Activated naive CD4-positive, alpha-beta T cell treated with anti-CD3 and anti-CD28 coated beads, Interleukin-2, amount 50 U/mL, for 72 hours (primary cell): ENCODE measurements at regions not wholly inside any gene's neighbourhood (a gene's known extent, or its start where the extent isn't known, plus 50 kb on each side); places are given as distances from the start of the nearest gene placed in this dataset.
"Not testable (repeated sequence)": the region's sequence is repeated elsewhere in the genome, so short reads cannot be mapped to it uniquely, and the experiment has no call there.

Source experiments
- ATAC-seq, 2 donors: fragments of 150-1000 bp; cut with Tn5 transposase; 2 replicates each; pipeline ENCODE4 v1.10.0; 2021; ENCODE audit warnings: mild to moderate bottlenecking in 2 of 2, moderate library complexity in 2 of 2
- DNase-seq, 2 donors: peaks; one replicate each; pipeline ENCODE4 v3.0.0; 2021 to 2022; ENCODE audit warnings: low spot score in 2 of 2
- H3K27ac Mint-ChIP-seq, 2 donors: one replicate each; pipeline ENCODE4 v1.8.0; 2022; ENCODE audit warnings: mild to moderate bottlenecking in 2 of 2, mixed read lengths in 2 of 2
- H3K36me3 Mint-ChIP-seq, 2 donors: one replicate each; pipeline ENCODE4 v1.8.0; 2022; ENCODE audit warnings: mixed read lengths in 2 of 2
- H3K9me3 Mint-ChIP-seq, 2 donors: one replicate each; pipeline ENCODE4 v1.8.0; 2022; ENCODE audit warnings: mixed read lengths in 2 of 2

- DNase-seq (no peak), ATAC-seq (no peak)
- Mint-ChIP-seq H3K36me3 (no peaks in the 10 kb centered on the region), H3K9me3 (peaks cover 9 to 13% of the 10 kb centered on the region in 2 donors), H3K27ac (no peak overlapping the region)
Measured at GRCh38 chr3:161894657-161895056, 398.0 kb downstream of the OTOL1 start.

- DNase-seq (no peak), ATAC-seq (no peak)
- no peaks in the 10 kb centered on the region for H3K36me3 Mint-ChIP-seq
- no peak overlapping the region for H3K27ac Mint-ChIP-seq
- H3K9me3 Mint-ChIP-seq: peaks cover 4 to 6% of the 10 kb centered on the region in 2 donors
Measured at GRCh38 chr3:161905520-161906132, 409.0 kb downstream of the OTOL1 start.

DNA sequence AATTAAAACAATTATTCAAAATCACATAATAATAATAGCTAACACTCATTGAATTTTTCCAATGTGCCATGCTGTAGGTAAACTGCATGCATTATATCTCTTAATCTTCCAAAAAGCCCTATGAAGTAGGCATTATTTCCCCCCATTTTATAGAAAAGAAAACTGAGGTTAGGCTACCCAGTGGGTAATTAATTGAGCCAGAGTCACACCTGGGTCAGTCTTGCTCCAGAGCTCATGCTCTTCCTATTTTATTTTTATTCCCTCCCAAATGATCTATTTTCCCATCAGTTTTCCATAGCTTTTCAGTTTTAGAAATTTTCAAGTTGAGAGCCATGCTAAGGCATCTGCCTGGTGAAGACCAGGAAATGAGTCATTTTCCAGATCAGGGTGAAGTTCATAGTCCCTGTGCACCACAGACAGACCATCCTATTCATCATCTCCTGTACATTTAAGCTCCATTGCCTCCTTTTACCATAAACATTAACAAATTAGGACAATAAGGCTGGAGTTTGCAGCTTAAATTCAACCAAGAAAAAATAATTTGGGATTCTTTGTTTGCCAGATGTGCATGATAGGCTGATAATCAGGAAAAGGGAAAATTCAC is 417.3 kb downstream of the OTOL1 start:
- no peaks in the 10 kb centered on the region for H3K9me3 Mint-ChIP-seq
- DNase-seq (no peak), ATAC-seq (no peak)
- H3K27ac Mint-ChIP-seq: no peak overlapping the region
- H3K36me3 Mint-ChIP-seq: no peaks in the 10 kb centered on the region

DNA sequence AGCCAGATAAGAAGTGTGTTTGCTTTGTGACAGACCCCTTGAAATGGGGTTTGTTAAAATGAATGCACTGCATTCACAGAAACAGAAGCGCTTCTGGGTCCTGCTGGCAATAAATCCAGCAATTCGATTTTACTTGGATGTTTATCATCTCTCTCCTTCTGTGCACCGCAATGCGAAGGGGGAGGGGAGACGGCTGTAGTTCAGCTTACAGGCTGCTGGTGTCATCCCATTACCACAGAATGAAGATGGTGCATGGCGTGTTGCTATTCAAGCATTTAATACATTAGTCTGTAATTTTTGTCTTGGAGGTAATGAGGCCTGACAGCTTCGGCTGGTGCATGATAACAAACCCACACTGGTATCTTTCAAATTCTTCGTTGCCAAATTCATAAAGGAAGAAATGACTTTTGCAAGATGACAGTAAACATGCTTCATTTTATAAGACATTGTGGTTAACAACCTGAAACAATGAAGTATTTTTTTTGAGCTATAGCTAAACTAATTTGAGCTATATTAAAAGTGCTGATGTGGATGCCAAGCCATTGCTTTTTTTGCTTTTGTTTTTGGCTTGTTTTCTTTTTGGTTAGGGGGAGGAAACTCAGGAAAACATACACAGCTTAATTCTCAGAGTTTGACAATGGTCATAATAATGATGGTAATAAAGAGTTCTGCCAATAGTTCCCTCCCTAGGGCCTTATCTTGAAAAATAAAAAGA is 418.3 kb downstream of the OTOL1 start:
- H3K36me3 Mint-ChIP-seq: no peaks in the 10 kb centered on the region
- no peak overlapping the region for H3K27ac Mint-ChIP-seq
- ATAC-seq (no peak), DNase-seq (no peak)
- H3K9me3 Mint-ChIP-seq: peaks cover 0 to 2% of the 10 kb centered on the region in 2 donors

- no peak for DNase-seq
- H3K36me3 Mint-ChIP-seq: no peaks in the 10 kb centered on the region
- no peak overlapping the region for H3K27ac Mint-ChIP-seq
- ATAC-seq: no peak
- H3K9me3 Mint-ChIP-seq: peaks cover 0 to 6% of the 10 kb centered on the region in 2 donors
Measured at GRCh38 chr3:161915418-161915750, 418.8 kb downstream of the OTOL1 start.

GRCh38 chr3:161920196-161920595 is 423.6 kb downstream of the OTOL1 start:
- ATAC-seq: no peak
- Mint-ChIP-seq H3K9me3 (peaks cover 7 to 13% of the 10 kb centered on the region in 2 donors), H3K27ac (no peak overlapping the region), H3K36me3 (peaks cover 0 to 1% of the 10 kb centered on the region in 2 donors)
- no peak for DNase-seq

DNA sequence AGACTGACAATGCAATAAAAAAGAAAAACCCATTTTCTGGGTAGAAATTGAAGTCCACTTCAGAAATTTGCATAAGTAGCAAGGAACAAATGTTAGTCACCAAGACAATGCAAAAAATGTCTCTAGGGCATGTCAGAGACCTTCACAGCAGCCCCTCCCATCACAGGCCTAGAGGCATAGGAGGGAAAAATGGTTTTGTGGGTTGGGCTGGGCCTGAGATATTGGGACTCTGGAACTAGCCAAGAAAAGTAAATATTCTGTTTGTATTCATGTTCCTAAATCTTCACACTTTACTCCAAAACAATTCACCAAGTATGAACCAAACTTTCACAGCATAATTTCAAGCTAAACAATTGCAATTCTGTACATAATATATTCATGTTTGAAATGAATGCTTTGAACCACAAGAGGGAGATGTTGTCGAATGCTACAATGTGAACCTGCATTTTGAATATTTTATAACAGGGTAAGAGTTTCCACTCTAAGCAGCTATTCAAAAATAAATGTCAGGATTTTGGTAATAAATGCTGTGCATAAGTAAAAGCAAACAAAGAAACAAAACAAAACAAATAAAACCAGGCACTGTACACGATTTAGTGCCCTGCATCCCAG is 429.2 kb downstream of the OTOL1 start:
- H3K27ac Mint-ChIP-seq: no peak overlapping the region
- peaks cover 13 to 17% of the 10 kb centered on the region in 2 donors for H3K9me3 Mint-ChIP-seq
- peaks cover 0 to 9% of the 10 kb centered on the region in 2 donors for H3K36me3 Mint-ChIP-seq
- DNase-seq (no peak), ATAC-seq (no peak)

DNA sequence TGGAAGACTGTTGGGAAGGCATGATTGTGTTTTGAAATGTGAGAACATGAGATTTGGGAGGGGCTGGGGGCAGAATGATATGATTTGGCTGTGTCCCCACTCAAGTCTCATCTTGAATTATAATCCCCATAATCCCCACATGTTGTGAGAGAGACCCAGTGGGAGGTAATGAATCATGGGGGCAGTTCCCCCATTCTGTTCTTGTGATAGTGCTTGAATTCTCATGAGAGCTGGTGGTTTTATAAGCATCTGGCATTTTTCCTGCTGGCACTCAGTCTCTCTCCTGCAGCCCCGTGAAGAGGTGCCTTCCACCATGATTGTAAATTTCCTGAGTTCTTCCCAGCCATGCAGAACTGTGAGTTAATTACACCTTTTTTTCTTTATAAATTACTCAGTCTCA is 430.5 kb downstream of the OTOL1 start:
- Mint-ChIP-seq H3K36me3 (peaks cover 0 to 9% of the 10 kb centered on the region in 2 donors), H3K27ac (no peak overlapping the region), H3K9me3 (peaks cover 8 to 10% of the 10 kb centered on the region in 2 donors)
- ATAC-seq (no peak), DNase-seq (no peak)

DNA sequence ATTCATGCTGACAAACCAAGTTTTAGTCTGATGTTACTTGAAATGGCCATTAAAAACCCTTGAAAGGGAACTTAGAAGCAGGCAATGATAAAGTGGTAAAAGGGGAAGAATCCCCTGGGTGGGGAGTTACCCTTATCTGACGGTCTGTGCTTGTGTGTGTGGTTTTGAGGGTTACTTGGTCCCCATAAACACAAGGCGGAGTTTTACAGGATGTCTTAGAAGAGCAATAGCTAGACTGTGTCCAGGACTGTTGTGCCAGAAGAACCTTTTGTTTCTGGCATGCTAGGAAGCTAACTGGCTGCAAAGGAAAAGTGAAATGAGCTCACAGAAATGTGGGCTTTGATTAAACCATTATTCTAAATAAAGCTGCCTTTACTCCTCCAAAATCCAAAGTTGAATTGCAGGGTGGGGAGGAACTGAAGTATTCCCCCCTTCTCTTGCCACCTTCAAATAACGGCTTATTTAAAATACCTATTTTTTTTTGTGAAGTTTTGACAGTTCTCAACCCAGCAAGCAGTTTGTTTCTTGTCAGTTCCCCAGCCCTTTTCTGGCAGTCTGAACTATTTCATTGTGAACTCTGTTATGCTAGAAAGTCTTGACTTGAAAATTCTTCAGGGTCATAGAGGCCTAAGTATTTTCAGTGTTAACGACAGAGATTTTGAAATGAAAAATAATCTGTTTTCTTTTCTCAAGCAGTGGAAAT is 443.5 kb downstream of the OTOL1 start:
- DNase-seq: no peak
- H3K9me3 Mint-ChIP-seq: peaks cover 9 to 17% of the 10 kb centered on the region in 2 donors
- no peak for ATAC-seq
- H3K27ac Mint-ChIP-seq: no peak overlapping the region
- H3K36me3 Mint-ChIP-seq: no peaks in the 10 kb centered on the region

DNA sequence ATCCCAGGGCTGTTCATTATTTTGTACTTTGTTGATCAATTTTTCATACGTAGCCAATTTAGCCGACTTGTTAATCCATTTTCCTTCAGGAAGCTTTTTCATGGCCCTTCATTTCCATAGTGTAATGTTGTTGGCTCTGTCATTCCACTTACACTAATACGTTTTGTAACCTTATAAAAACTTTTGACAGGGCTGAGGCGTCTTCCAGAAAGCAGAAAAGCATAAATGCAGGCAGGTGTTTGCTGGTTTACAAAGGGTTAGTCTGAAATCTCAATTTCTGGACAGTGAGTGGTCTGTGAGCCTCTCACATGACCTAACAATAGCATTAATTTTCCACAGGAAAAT is 444.0 kb downstream of the OTOL1 start:
- H3K36me3 Mint-ChIP-seq: no peaks in the 10 kb centered on the region
- DNase-seq: no peak
- no peak for ATAC-seq
- H3K9me3 Mint-ChIP-seq: peaks cover 8 to 12% of the 10 kb centered on the region in 2 donors
- no peak overlapping the region for H3K27ac Mint-ChIP-seq

- Mint-ChIP-seq H3K9me3 (peaks cover 7 to 11% of the 10 kb centered on the region in 2 donors), H3K36me3 (no peaks in the 10 kb centered on the region), H3K27ac (no peak overlapping the region)
- no peak for ATAC-seq
- no peak for DNase-seq
Measured at GRCh38 chr3:161941891-161942290, 445.3 kb downstream of the OTOL1 start.

GRCh38 chr3:161943801-161944345 is 447.3 kb downstream of the OTOL1 start:
- peaks cover 7 to 11% of the 10 kb centered on the region in 2 donors for H3K9me3 Mint-ChIP-seq
- H3K36me3 Mint-ChIP-seq, H3K27ac Mint-ChIP-seq, DNase-seq, ATAC-seq: not testable (repeated sequence)

- DNase-seq (no peak), ATAC-seq (no peak)
- Mint-ChIP-seq H3K36me3 (no peaks in the 10 kb centered on the region), H3K27ac (no peak overlapping the region), H3K9me3 (peaks cover 7 to 9% of the 10 kb centered on the region in 2 donors)
Measured at GRCh38 chr3:161946443-161946960, 449.9 kb downstream of the OTOL1 start.

GRCh38 chr3:161950318-161950868 is 453.8 kb downstream of the OTOL1 start:
- H3K9me3 Mint-ChIP-seq: peaks cover 10 to 12% of the 10 kb centered on the region in 2 donors
- H3K36me3 Mint-ChIP-seq: no peaks in the 10 kb centered on the region

DNA sequence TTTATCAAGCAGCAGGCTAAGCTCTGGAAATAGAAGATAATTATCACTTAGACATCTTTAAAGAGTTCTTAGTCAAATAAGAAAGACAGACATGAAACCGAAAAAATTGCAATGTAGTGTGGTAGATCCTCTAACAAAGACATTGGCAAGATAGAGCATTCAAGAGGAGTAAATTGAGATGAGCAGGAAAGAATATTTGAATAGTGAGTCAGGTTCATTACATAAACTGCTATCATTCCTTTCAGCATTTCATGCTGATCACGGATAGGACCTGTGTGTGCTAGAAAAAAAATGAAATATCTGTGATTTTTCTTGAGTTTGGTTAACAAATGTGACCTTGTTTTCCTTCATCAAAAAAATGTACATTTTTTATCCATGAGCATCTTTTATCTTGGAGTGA is 460.9 kb downstream of the OTOL1 start:
- ATAC-seq (no peak), DNase-seq (no peak)
- Mint-ChIP-seq H3K36me3 (peaks cover 0 to 1% of the 10 kb centered on the region in 2 donors), H3K9me3 (peaks cover 0 to 2% of the 10 kb centered on the region in 2 donors), H3K27ac (no peak overlapping the region)

More at GRCh38 chr3:161950318-161950868, 453.8 kb downstream of the OTOL1 start:
- DNase-seq (no peak), ATAC-seq (no peak)
- no peak overlapping the region for H3K27ac Mint-ChIP-seq

GRCh38 chr3:161964857-161965256 is 468.2 kb downstream of the OTOL1 start:
- Mint-ChIP-seq H3K36me3 (peaks cover 0 to 6% of the 10 kb centered on the region in 2 donors), H3K9me3 (peaks cover 13 to 24% of the 10 kb centered on the region in 2 donors), H3K27ac (no peak overlapping the region)
- DNase-seq: no peak
- no peak for ATAC-seq
